CD4-positive, alpha-beta memory T cell (primary cell): ENCODE measurements at regions not wholly inside any gene's neighbourhood (a gene's known extent, or its start where the extent isn't known, plus 50 kb on each side); places are given as distances from the start of the nearest gene placed in this dataset.

Source experiments
- CTCF ChIA-PET: fragments of 350-600 bp; sonication (Branson Sonifier 250); formaldehyde crosslinking; loops from one replicate; lab custom pipeline; 2021; ENCODE audit warnings: inconsistent platforms; ENCODE audit not compliant: partially characterized antibody; lab: Charles Lee
- POLR2A ChIA-PET: fragments of 350-600 bp; sonication (Branson Sonifier 250); formaldehyde crosslinking; loops from one replicate; lab custom pipeline; 2021; ENCODE audit not compliant: partially characterized antibody; lab: Charles Lee
- DNase-seq, 5 donors: peaks; one replicate each; pipeline versions ENCODE4 v3.0.0 to v3.0.0-alpha.2; 2020 to 2022; ENCODE audit warnings: mixed read lengths in 1 of 5
- H3K27ac ChIP-seq: one replicate; pipeline ENCODE4 v1.7.0; 2013; ENCODE audit warnings: low read depth, low read length
- H3K27me3 ChIP-seq: 2 replicates; pipeline ENCODE4 v1.7.0; 2013; ENCODE audit warnings: mild to moderate bottlenecking, low read length, moderate library complexity; ENCODE audit not compliant: insufficient read depth
- H3K36me3 ChIP-seq: 2 replicates; pipeline ENCODE4 v1.7.0; 2013; ENCODE audit warnings: mild to moderate bottlenecking, low read length, moderate library complexity; ENCODE audit not compliant: insufficient read depth
- H3K4me1 ChIP-seq: 2 replicates; pipeline ENCODE4 v1.7.0; 2013; ENCODE audit warnings: mild to moderate bottlenecking, low read length, moderate library complexity; ENCODE audit not compliant: insufficient read depth
- H3K4me3 ChIP-seq, 2 donors: one replicate each; pipeline ENCODE4 v1.7.0; 2013; ENCODE audit warnings: low read length in 2 of 2, mild to moderate bottlenecking in 1 of 2
- H3K9me3 ChIP-seq, 2 donors: one replicate each; pipeline ENCODE4 v1.7.0; 2013; ENCODE audit warnings: low read length in 2 of 2, control low read depth in 1 of 2; ENCODE audit not compliant: control insufficient read depth in 1 of 2
- H3K27ac Mint-ChIP-seq, 7 donors: one replicate each; pipeline ENCODE4 v1.8.0; 2020 to 2021; ENCODE audit warnings: mixed read lengths in 7 of 7, mild to moderate bottlenecking in 6 of 7, inconsistent platforms in 3 of 7, moderate library complexity in 3 of 7
- H3K27me3 Mint-ChIP-seq, 2 donors: one replicate each; pipeline ENCODE4 v1.8.0; 2020 to 2021; ENCODE audit warnings: mixed read lengths in 2 of 2
- H3K36me3 Mint-ChIP-seq, 2 donors: one replicate each; pipeline ENCODE4 v1.8.0; 2020 to 2021; ENCODE audit warnings: mixed read lengths in 2 of 2, inconsistent platforms in 1 of 2, mild to moderate bottlenecking in 1 of 2
- H3K4me1 Mint-ChIP-seq, 4 donors: one replicate each; pipeline ENCODE4 v1.8.0; 2020 to 2021; ENCODE audit warnings: mixed read lengths in 4 of 4, mild to moderate bottlenecking in 1 of 4
- H3K4me3 Mint-ChIP-seq, 8 donors: one replicate each; pipeline ENCODE4 v1.8.0; 2020 to 2021; ENCODE audit warnings: mixed read lengths in 8 of 8, mild to moderate bottlenecking in 7 of 8, moderate library complexity in 6 of 8, inconsistent platforms in 3 of 8
- H3K9me3 Mint-ChIP-seq, 8 donors: one replicate each; pipeline ENCODE4 v1.8.0; 2020 to 2021; ENCODE audit warnings: mixed read lengths in 8 of 8, mild to moderate bottlenecking in 5 of 8, inconsistent platforms in 3 of 8, moderate library complexity in 1 of 8
- intact Hi-C: fragments of 100-400 bp; cut with micrococcal nuclease; formaldehyde crosslinking; loops from one replicate; pipeline ENCODE4 v1.15.1; 2023

DNA sequence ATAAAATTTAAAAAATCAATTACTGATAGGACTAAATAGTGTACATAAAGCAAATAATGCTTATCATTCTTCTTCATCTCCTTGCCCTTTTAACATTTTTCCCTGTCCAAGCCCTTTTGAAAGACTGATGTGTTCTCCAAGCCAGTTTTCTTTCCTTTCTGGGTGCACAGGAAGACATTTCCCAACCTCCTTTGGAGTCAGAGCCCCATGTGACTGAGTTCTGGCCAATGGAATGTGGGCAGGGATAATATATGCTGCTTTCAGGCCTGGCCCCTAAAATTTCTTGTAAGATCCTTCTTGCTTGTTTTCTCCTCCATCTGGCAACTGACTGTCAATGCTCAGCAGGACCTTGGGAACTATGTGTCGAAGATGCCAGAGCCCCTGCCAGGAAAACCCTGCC lies 197.5 kb downstream of the EMX2 start:
- H3K36me3 Mint-ChIP-seq, result no peaks in the 10 kb centered on the region
- Histone ChIP-seq H3K36me3 (no peaks in the 10 kb centered on the region), H3K27ac (no peak overlapping the region), H3K4me1 (no peaks in the 10 kb centered on the region), H3K27me3 (no peaks in the 10 kb centered on the region), H3K4me3 (no peak overlapping the region), H3K9me3 (no peaks in the 10 kb centered on the region)
- no peak for DNase-seq
- H3K4me1 Mint-ChIP-seq, result peaks cover 0 to 1% (median 0%) of the 10 kb centered on the region in 4 donors
- H3K27ac Mint-ChIP-seq, result no peak overlapping the region
- peaks cover 7 to 19% of the 10 kb centered on the region in 2 donors for H3K27me3 Mint-ChIP-seq
- POLR2A ChIA-PET, result no interaction called here
- peaks cover 0 to 4% (median 0%) of the 10 kb centered on the region in 8 donors for H3K9me3 Mint-ChIP-seq
- H3K4me3 Mint-ChIP-seq, result no peak overlapping the region
- intact Hi-C loops, result no loop called here
- CTCF ChIA-PET, result no interaction called here

DNA sequence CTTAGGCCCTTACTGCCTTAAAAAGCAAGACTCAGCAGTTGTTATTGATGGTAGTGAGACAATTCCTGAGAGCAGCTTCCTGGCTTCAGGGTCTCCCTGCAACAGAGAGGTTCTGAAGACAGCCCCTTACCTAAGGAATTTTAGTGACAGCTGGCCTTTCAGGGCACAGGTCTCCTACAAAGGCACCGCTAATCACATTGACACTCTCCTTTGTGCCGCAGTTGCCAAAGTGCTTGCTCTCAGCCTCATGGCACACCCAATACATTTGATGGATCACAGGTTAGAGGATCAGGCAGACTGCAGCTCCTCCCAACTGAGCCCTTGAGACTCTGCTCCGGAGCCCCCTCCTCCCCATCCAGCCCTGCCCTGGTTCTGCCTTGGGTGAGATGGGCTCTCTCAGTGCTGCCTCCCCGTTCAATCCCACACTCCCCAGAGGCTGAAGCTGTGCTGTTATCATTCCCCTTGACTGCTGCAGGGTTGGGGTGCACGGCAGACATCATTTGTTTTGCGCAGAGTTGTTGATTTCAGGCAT lies 198.2 kb downstream of the EMX2 start:
- ChIA-PET POLR2A (no interaction called here), CTCF (no interaction called here)
- no peak overlapping the region for H3K4me3 ChIP-seq
- H3K36me3 ChIP-seq, result no peaks in the 10 kb centered on the region
- Mint-ChIP-seq H3K27me3 (peaks cover 6 to 15% of the 10 kb centered on the region in 2 donors), H3K36me3 (no peaks in the 10 kb centered on the region), H3K4me3 (no peak overlapping the region), H3K9me3 (peaks cover 0 to 4% (median 0%) of the 10 kb centered on the region in 8 donors), H3K4me1 (peaks cover 0 to 1% (median 0%) of the 10 kb centered on the region in 4 donors), H3K27ac (no peak overlapping the region)
- no peaks in the 10 kb centered on the region for H3K9me3 ChIP-seq
- H3K27ac ChIP-seq, result no peak overlapping the region
- no peak for DNase-seq
- intact Hi-C loops, result no loop called here
- no peaks in the 10 kb centered on the region for H3K27me3 ChIP-seq
- H3K4me1 ChIP-seq, result no peaks in the 10 kb centered on the region

DNA sequence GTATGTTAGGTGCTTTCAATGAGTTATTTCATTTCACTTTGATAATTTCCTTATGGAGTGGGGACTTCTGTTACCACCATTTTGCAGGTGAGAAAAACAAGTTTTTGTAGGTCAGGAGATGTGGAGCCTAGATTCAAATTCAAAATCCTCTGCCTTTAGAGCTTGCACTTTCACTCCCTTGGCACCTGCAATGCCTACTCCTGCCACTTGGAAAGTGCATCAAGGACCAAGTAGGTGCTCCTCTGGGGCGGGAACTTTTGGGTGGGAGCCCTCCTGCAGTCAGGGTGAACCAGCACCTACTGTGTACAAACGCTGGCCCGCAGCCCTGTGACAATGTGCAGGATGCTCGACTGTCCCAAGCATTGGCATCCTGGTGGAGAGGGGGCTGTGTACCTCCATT lies 199.0 kb downstream of the EMX2 start:
- intact Hi-C loops, result no loop called here
- no peak overlapping the region for H3K27ac Mint-ChIP-seq
- DNase-seq, result no peak
- Histone ChIP-seq H3K4me3 (no peak overlapping the region), H3K4me1 (no peaks in the 10 kb centered on the region), H3K36me3 (no peaks in the 10 kb centered on the region), H3K27ac (no peak overlapping the region), H3K27me3 (no peaks in the 10 kb centered on the region), H3K9me3 (no peaks in the 10 kb centered on the region)
- peaks cover 2 to 11% of the 10 kb centered on the region in 2 donors for H3K27me3 Mint-ChIP-seq
- CTCF ChIA-PET, result no interaction called here
- H3K4me3 Mint-ChIP-seq, result no peak overlapping the region
- POLR2A ChIA-PET, result no interaction called here
- no peaks in the 10 kb centered on the region for H3K4me1 Mint-ChIP-seq
- peaks cover 0 to 4% (median 0%) of the 10 kb centered on the region in 8 donors for H3K9me3 Mint-ChIP-seq
- H3K36me3 Mint-ChIP-seq, result no peaks in the 10 kb centered on the region

DNA sequence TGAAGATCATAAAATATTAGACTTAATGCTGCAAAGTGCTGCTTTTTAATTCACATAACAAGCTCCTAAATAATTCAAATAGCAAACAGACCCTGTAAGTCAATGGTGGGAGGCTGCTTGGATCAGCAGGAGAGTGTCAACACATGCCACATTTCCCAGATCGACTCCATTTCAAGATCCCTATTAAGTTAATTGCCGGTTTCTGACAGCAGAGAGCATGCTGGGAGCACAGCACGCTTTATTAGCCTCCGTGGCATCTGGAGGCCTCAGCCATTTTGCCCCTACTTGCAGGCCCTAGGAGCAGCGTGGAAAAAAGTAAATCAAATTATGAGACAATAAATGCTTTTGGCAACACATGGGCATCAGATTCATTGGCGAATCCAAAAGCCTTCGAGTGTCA lies 201.0 kb downstream of the EMX2 start:
- ChIA-PET CTCF (no interaction called here), POLR2A (no interaction called here)
- intact Hi-C loops, result no loop called here
- Mint-ChIP-seq H3K27ac (no peak overlapping the region), H3K9me3 (peaks cover 0 to 4% (median 0%) of the 10 kb centered on the region in 8 donors), H3K36me3 (no peaks in the 10 kb centered on the region), H3K4me3 (no peak overlapping the region), H3K27me3 (peaks cover 2 to 6% of the 10 kb centered on the region in 2 donors), H3K4me1 (no peaks in the 10 kb centered on the region)
- H3K27me3 ChIP-seq, result no peaks in the 10 kb centered on the region
- H3K9me3 ChIP-seq, result no peaks in the 10 kb centered on the region
- H3K27ac ChIP-seq, result no peak overlapping the region
- DNase-seq, result no peak
- no peaks in the 10 kb centered on the region for H3K4me1 ChIP-seq
- H3K36me3 ChIP-seq, result no peaks in the 10 kb centered on the region
- no peak overlapping the region for H3K4me3 ChIP-seq

DNA sequence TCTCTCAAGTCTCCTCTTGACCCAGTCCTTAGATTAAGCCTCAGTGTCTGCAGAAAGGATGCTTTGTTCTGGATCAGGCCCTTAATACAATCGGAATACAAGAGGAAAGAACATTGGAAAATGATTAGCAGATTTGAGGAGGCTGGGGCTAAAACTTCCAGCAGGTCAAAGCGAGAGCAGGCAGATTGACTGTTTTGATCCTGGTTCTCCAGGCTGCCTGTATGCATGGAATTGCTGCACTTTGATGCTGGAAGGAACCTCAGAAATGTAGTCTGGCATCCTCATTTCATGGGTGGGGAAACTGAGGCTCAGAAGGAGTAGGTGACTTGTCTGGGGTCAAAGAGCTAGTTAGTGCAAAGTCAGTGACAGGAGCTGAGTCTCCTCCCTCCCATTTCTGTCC lies 202.8 kb downstream of the EMX2 start:
- no peak overlapping the region for H3K4me3 Mint-ChIP-seq
- Histone ChIP-seq H3K27ac (no peak overlapping the region), H3K9me3 (no peaks in the 10 kb centered on the region), H3K36me3 (no peaks in the 10 kb centered on the region), H3K27me3 (no peaks in the 10 kb centered on the region), H3K4me3 (no peak overlapping the region), H3K4me1 (no peaks in the 10 kb centered on the region)
- no peak overlapping the region for H3K27ac Mint-ChIP-seq
- intact Hi-C loops, result no loop called here
- ChIA-PET CTCF (no interaction called here), POLR2A (no interaction called here)
- DNase-seq, result no peak
- peaks cover 0 to 4% (median 0%) of the 10 kb centered on the region in 8 donors for H3K9me3 Mint-ChIP-seq
- H3K4me1 Mint-ChIP-seq, result no peaks in the 10 kb centered on the region
- H3K36me3 Mint-ChIP-seq, result no peaks in the 10 kb centered on the region
- peaks cover 2 to 5% of the 10 kb centered on the region in 2 donors for H3K27me3 Mint-ChIP-seq

DNA sequence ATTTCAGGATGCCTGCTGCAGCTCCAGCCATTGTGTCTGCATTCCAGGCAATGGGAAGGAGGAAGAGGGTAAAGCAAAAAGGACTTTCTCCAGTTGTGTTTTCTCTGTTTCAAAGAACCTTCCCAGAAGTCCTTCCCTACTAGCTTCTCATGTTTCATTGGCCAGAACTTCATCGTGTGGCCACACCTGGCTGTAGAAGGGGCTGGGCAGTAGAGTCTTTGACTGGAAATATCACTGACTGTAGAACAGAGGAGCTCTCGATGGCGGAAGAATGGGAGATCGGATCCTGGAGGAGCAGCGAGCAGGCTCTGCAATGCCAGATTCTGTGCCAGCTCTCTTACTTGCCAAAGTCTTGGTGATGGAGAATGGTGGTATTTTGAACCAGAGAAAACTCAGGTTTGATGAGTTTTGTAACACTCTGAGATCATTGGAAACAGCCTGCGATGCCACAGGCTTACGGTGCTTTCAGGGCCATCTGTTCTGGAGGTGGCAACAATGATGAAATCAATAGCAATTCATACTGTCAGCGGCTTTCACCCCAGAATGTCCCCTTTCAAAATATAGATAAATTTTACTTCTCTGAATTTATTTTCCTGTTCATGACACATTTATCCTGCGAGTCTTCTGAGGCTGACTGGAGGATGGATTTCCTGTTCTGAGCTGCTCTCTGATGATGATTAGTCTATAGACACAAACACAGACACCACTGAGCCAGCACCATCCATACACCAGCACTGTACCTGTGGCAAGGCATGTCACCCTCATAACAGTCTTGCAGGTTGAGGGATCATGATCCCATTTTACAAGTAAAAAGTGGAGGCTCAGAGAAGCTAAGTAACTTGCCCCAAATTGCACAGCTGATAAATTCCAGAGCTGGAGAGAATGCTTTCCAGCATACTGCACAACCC lies 204.2 kb downstream of the EMX2 start:
- H3K27ac Mint-ChIP-seq, result peak overlapping the region in 1 of 7 donors; percentile 27
- POLR2A ChIA-PET, result no interaction called here
- no peaks in the 10 kb centered on the region for H3K4me1 ChIP-seq
- no peaks in the 10 kb centered on the region for H3K9me3 ChIP-seq
- no peak overlapping the region for H3K4me3 ChIP-seq
- intact Hi-C loops, result no loop called here
- no peak for DNase-seq
- H3K27me3 Mint-ChIP-seq, result peaks cover 0 to 1% of the 10 kb centered on the region in 2 donors
- peaks cover 0 to 4% (median 0%) of the 10 kb centered on the region in 8 donors for H3K9me3 Mint-ChIP-seq
- H3K27ac ChIP-seq, result no peak overlapping the region
- no peaks in the 10 kb centered on the region for H3K27me3 ChIP-seq
- H3K4me1 Mint-ChIP-seq, result no peaks in the 10 kb centered on the region
- H3K36me3 Mint-ChIP-seq, result no peaks in the 10 kb centered on the region
- CTCF ChIA-PET, result no interaction called here
- H3K4me3 Mint-ChIP-seq, result no peak overlapping the region
- no peaks in the 10 kb centered on the region for H3K36me3 ChIP-seq

DNA sequence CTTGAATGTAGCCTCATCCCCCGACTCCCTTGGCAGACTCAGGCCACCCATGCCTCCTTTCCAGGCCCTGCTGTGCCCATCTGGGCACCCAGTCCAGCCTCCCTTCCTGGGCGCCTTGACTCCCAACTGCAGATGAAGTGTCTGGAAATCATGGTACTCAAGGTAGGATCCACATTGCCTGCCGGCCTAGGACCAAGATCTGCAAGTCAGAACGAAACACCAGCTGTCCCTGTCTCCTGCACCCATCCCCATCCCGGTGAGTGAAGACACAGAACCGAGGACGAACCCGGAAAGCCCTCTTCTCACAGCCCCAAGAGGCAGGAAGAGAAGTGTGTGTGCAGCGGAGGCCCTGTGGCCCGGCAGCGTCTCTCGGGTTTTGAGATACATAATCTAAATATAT lies 205.1 kb downstream of the EMX2 start:
- Mint-ChIP-seq H3K27me3 (no peaks in the 10 kb centered on the region), H3K36me3 (no peaks in the 10 kb centered on the region), H3K27ac (no peak overlapping the region), H3K4me3 (peak overlapping the region in 1 of 8 donors; percentile 45), H3K9me3 (peaks cover 0 to 2% (median 0%) of the 10 kb centered on the region in 8 donors), H3K4me1 (no peaks in the 10 kb centered on the region)
- H3K27me3 ChIP-seq, result no peaks in the 10 kb centered on the region
- intact Hi-C loops, result no loop called here
- no peaks in the 10 kb centered on the region for H3K36me3 ChIP-seq
- H3K9me3 ChIP-seq, result no peaks in the 10 kb centered on the region
- no peak overlapping the region for H3K27ac ChIP-seq
- no peak for DNase-seq
- ChIA-PET CTCF (no interaction called here), POLR2A (no interaction called here)
- no peak overlapping the region for H3K4me3 ChIP-seq
- H3K4me1 ChIP-seq, result no peaks in the 10 kb centered on the region
